Pancreas (tissue), 10 donors: ENCODE measurements at regions not wholly inside any gene's neighbourhood (a gene's known extent, or its start where the extent isn't known, plus 50 kb on each side); places are given as distances from the start of the nearest gene placed in this dataset.

Experiments
- ATAC-seq, 4 donors: fragments of 200-7000 bp; cut with Tn5 transposase; one replicate each; pipeline versions ENCODE4 v1.8.0 to v1.9.1; 2020; ENCODE audit warnings: mild to moderate bottlenecking in 4 of 4, moderate library complexity in 4 of 4
- DNase-seq, 6 donors: peaks; one replicate each; pipeline ENCODE4 v3.0.0-alpha.2; 2020
- FAIRE-seq: peaks from 2 replicates; lab custom pipeline; 2012; peaks lifted over from hg19 to GRCh38; lab: Jason Lieb, UNC
- H3K27ac ChIP-seq, 4 donors: fragments of 200-600 bp; sonication (generic); 1 replicate in 3 of 4; 2 replicates in 1 of 4; pipeline versions ENCODE4 v1.5.0 to v1.8.0; 2020
- H3K27me3 ChIP-seq, 4 donors: fragments of 200-600 bp; one replicate each; pipeline ENCODE4 v1.8.0; 2021
- H3K36me3 ChIP-seq, 3 donors: fragments of 200-600 bp; sonication (generic) in 1 of 3; one replicate each; pipeline versions ENCODE4 v1.5.0 to v1.8.0; 2020 to 2021
- H3K4me1 ChIP-seq, 3 donors: fragments of 200-600 bp; one replicate each; pipeline ENCODE4 v1.8.0; 2021
- H3K4me3 ChIP-seq, 4 donors: fragments of 200-600 bp; sonication (generic) in 2 of 4; one replicate each; pipeline versions ENCODE4 v1.5.0 to v1.8.0; 2020 to 2021
- H3K9me3 ChIP-seq, 4 donors: fragments of 200-600 bp; one replicate each; pipeline ENCODE4 v1.8.0; 2021
- CTCF ChIP-seq, 4 donors: fragments of 200-600 bp; sonication (generic) in 3 of 4; IDR thresholded peaks; one replicate each; pipeline versions ENCODE4 v1.5.0 to v1.8.0; 2021; ENCODE audit warnings: antibody characterized with exemption in 4 of 4
- WGBS, 2 donors: extraction: QIAGEN DNeasy Blood & Tissue Kit; methylation state at CpG; one replicate each; pipeline ENCODE4 v1.1.7; 2013; 5-methylcytosine and 5-hydroxymethylcytosine counted together
- intact Hi-C, 3 donors: fragments of 100-400 bp; cut with DNase I; formaldehyde crosslinking; loops; one replicate each; pipeline versions ENCODE4 v1.11.1 to v1.14.2; 2022
- donor health status: healthy with polysubstance abuse.
- donor health status: DM: no; HTN: no; CAD: no; lungs with moderate emphysema.
- donor health status: DM: no; HTN: no; CAD: no.
- donor health status: control.
- donor health status: control.
- donor health status: Bipolar disorder and iron deficiency.
- donor health status: DM: yes; HTN: yes; CAD: no.
- donor health status: DM: no; HTN: no; CAD: no.
- donor health status: DM: no; HTN: no; CAD: no.
- donor health status: DM: yes; HTN: yes; CAD: no.

GRCh38 chr3:30518872-30519271, 87.5 kb upstream of the TGFBR2 start:
- FAIRE-seq: no peak
- peaks cover 13 to 33% (median 33%) of the 10 kb centered on the region in 3 donors for H3K4me1 ChIP-seq
- H3K9me3 ChIP-seq: no peaks in the 10 kb centered on the region
- H3K27ac ChIP-seq: peak overlapping the region in 3 of 4 donors; percentile 31 to 67 (median 45)
- TF ChIP-seq CTCF (IDR thresholded peaks at IDR 0.05): no peak
- ATAC-seq: peak in 3 of 4 donors; percentile 6 to 29 (median 28)
- intact Hi-C loops: no loop called here
- no peak overlapping the region for H3K4me3 ChIP-seq
- DNase-seq: no peak
- no peaks in the 10 kb centered on the region for H3K36me3 ChIP-seq
- H3K27me3 ChIP-seq: no peaks in the 10 kb centered on the region

DNA sequence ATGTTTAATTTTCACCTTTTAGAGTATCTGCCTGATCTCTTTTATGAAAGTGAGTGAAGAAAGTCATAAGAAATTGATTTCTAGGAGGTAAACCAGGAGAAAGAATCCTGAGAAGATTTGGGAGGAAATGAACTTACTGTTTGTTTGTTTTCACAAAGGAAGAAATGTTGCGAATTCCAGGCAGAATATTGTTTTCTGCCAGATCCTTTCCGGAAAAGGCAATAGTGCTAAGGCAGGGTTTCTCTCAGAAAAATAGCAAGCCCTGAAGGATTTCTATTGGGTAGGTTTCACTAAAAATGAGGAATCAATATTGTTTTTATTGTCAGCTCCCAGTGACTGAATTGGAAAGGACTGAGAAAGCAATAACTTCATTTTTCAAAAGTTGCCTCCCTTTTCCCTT, 85.7 kb upstream of the TGFBR2 start:
- Histone ChIP-seq H3K27ac (peak overlapping the region in 2 of 4 donors; percentile 9 to 24), H3K4me3 (no peak overlapping the region), H3K36me3 (no peaks in the 10 kb centered on the region), H3K9me3 (no peaks in the 10 kb centered on the region), H3K4me1 (peaks cover 13 to 33% (median 33%) of the 10 kb centered on the region in 3 donors), H3K27me3 (no peaks in the 10 kb centered on the region)
- FAIRE-seq (no peak), ATAC-seq (no peak), DNase-seq (no peak)
- 68 to 69% methylated on average over 2 of the region's 2 CpGs for WGBS, 2 donors
- intact Hi-C loops: no loop called here
- no peak for TF ChIP-seq CTCF (IDR thresholded peaks at IDR 0.05)

GRCh38 chr3:30521156-30521715, 85.2 kb upstream of the TGFBR2 start:
- H3K36me3 ChIP-seq: no peaks in the 10 kb centered on the region
- DNase-seq (no peak), FAIRE-seq (no peak), ATAC-seq (no peak)
- H3K27me3 ChIP-seq: no peaks in the 10 kb centered on the region
- no peak overlapping the region for H3K4me3 ChIP-seq
- intact Hi-C loops: no loop called here
- no peaks in the 10 kb centered on the region for H3K9me3 ChIP-seq
- no peak for TF ChIP-seq CTCF (IDR thresholded peaks at IDR 0.05)
- 97 to 98% methylated on average over 1 of the region's 1 CpG for WGBS, 2 donors
- peak overlapping the region in 2 of 4 donors; percentile 9 to 24 for H3K27ac ChIP-seq
- H3K4me1 ChIP-seq: peaks cover 13 to 33% (median 28%) of the 10 kb centered on the region in 3 donors

DNA sequence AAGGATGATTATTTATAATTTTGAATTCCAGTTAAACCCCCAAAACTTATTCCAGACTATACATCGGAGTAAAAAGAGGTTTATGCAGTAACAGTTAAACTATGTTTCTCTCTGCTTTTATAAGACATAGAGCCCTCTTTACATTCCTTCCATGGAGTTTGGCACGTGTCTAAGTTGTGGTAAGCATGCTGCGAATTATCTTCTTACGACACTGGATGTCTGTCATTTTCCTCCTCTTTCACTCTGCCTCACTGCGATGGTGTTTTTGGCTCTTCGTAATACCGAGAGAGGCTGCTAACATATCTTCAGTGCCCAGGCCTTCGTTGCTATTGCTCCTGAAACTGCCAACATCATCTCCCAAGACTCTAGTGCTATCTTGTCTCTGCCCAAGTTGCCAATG, 83.9 kb upstream of the TGFBR2 start:
- H3K4me3 ChIP-seq: no peak overlapping the region
- no peaks in the 10 kb centered on the region for H3K9me3 ChIP-seq
- TF ChIP-seq CTCF (IDR thresholded peaks at IDR 0.05): no peak
- ATAC-seq (no peak), DNase-seq (no peak), FAIRE-seq (no peak)
- no peak overlapping the region for H3K27ac ChIP-seq
- intact Hi-C loops: no loop called here
- no peaks in the 10 kb centered on the region for H3K27me3 ChIP-seq
- WGBS, 2 donors: 95 to 97% methylated on average over 8 of the region's 8 CpGs
- no peaks in the 10 kb centered on the region for H3K36me3 ChIP-seq
- H3K4me1 ChIP-seq: peaks cover 13 to 24% (median 19%) of the 10 kb centered on the region in 3 donors

DNA sequence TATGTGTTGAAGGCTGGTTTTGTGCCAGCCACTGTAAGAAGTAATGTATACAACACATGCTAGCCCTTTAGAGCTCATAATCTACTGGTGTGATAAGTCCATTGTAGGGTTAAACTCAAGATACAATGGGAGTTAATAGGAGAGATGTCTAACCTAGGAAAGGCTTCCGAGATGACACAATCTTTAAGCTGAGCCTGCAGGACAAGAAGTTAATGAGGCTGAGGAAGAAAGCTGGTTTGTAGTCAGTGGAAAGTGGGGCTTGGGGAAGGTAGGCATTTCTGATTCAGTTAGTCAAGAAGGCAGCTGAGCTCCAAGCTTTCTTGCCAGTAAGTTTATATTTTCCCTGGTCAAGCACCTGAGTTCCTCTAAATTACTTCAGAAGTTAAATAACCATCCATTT, 83.0 kb upstream of the TGFBR2 start:
- no peak for FAIRE-seq
- 93 to 96% methylated on average over 1 of the region's 1 CpG for WGBS, 2 donors

More for the DNA sequence above, 83.0 kb upstream of the TGFBR2 start:
- Histone ChIP-seq H3K9me3 (no peaks in the 10 kb centered on the region), H3K27ac (no peak overlapping the region), H3K4me3 (no peak overlapping the region), H3K36me3 (no peaks in the 10 kb centered on the region), H3K27me3 (no peaks in the 10 kb centered on the region), H3K4me1 (peaks cover 7 to 17% (median 14%) of the 10 kb centered on the region in 3 donors)
- TF ChIP-seq CTCF (IDR thresholded peaks at IDR 0.05): no peak
- DNase-seq: no peak
- intact Hi-C loops: no loop called here
- no peak for ATAC-seq
